ENCODE measurements at regions not wholly inside any gene's neighbourhood (a gene's known extent, or its start where the extent isn't known, plus 50 kb on each side); places are given as distances from the start of the nearest gene placed in this dataset.

DNA sequence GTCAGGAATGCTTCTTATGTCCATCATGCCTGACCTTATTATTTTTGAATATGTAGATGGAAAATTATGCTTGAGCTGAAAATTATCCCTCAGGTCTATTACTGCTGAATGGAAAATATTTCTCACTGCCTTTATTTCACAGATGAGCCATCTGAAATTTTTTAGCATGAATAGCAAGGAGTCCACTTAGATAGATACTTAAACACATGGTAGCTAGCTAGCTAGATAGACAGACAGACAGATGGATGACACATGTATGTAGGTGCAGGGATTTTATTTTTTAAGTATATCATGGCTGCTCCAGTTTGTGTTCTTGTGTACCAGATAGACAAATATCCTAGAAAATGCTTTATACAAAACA lies 645.0 kb downstream of the MMUT start:
- H3K36me3 ChIP-seq (ENCODE audit: control insufficient read depth, insufficient read depth, low read length): no peaks in the 10 kb centered on the region
- no peaks in the 10 kb centered on the region for H3K4me1 ChIP-seq (ENCODE audit: control insufficient read depth, insufficient read depth, low read length)
- H3K4me3 ChIP-seq (ENCODE audit: low read length): no peak overlapping the region
- no peaks in the 10 kb centered on the region for H3K27me3 ChIP-seq (ENCODE audit: control insufficient read depth, insufficient read depth, low read length)
- H3K27ac ChIP-seq (ENCODE audit: low read depth, low read length): no peak overlapping the region
- no peak overlapping the region for H3K9ac ChIP-seq (ENCODE audit: low read length)

DNA sequence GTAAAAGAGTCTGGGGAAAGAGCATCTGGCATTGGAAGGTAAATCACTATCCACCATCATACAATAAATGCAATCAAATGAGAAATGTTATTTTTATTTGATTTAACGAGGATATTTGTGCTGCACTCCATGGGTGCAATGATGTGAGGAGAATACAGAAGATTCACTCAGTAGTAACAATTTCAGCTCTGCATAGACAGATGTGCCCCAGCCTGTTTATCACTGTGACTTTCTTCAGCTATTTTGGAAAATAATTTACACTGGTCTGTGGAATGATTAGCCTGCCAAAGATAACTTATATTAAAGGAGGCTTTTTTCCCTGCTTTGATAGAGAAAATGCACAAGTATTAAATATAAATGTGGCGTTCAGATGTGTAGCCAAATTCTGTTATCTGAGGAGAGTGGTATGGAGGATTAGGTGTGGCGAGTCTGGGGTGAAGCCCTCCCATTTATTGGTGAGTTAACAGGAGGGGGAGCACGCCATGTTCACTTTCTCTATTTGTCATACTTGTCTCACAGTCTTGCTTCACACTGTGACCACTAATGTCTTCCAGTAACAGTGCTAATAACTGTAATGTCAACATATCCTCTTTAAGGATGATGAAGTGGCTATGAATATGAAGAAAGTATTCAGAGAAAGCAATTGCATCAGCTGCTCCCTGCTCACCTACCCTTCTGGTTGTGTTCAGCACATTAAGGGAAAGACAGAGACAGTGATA lies 645.6 kb downstream of the MMUT start:
- Histone ChIP-seq H3K9ac (ENCODE audit: low read length) (no peak overlapping the region), H3K27ac (ENCODE audit: low read depth, low read length) (no peak overlapping the region), H3K36me3 (ENCODE audit: control insufficient read depth, insufficient read depth, low read length) (no peaks in the 10 kb centered on the region), H3K27me3 (ENCODE audit: control insufficient read depth, insufficient read depth, low read length) (no peaks in the 10 kb centered on the region), H3K4me1 (ENCODE audit: control insufficient read depth, insufficient read depth, low read length) (no peaks in the 10 kb centered on the region), H3K4me3 (ENCODE audit: low read length) (no peak overlapping the region)

GRCh38 chr6:48814957-48815356 lies 648.1 kb downstream of the MMUT start:
- no peaks in the 10 kb centered on the region for H3K36me3 ChIP-seq (ENCODE audit: control insufficient read depth, insufficient read depth, low read length)
- H3K27ac ChIP-seq (ENCODE audit: low read depth, low read length): no peak overlapping the region
- no peak overlapping the region for H3K4me3 ChIP-seq (ENCODE audit: low read length)
- no peak overlapping the region for H3K9ac ChIP-seq (ENCODE audit: low read length)
- no peaks in the 10 kb centered on the region for H3K4me1 ChIP-seq (ENCODE audit: control insufficient read depth, insufficient read depth, low read length)
- no peaks in the 10 kb centered on the region for H3K27me3 ChIP-seq (ENCODE audit: control insufficient read depth, insufficient read depth, low read length)

DNA sequence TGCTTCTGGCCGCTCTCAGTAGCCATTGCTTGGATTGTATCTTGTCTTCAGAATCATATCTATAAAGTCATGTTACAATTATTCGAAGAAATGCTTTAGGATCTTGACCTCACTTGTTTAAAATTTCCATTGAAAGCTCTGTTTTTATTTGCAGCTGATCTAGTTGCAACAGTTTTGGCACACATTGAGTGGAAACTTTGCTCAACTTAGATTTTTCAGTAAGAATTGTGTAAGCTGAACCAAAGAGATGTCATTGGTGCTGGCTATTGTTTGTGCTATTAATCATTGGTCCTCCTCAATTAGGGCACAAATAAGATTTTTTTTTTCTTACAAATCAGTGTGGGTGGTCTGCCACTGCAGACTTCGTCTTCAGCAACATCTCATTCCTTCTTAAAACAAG lies 649.2 kb downstream of the MMUT start:
- H3K27ac ChIP-seq (ENCODE audit: low read depth, low read length): no peak overlapping the region

DNA sequence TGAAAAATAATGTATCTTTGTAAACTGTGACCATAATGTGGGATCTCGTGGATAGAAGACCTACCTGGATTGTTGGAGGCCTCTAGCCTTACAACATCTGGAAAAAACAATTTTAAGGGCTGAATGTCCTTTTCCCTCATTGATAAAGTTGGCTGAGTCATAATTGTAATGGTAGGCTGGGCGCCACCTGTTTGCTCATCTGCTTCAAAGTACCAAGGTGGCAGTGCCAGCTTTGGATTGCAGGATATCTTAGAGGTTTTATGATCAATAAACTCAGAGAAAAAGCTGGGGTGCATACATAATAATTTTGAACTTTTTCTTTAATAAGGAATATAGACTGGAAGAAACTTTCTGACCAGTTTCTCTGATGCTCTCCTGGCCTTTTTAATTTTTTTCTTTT lies 653.4 kb downstream of the MMUT start:
- Histone ChIP-seq H3K4me1 (ENCODE audit: control insufficient read depth, insufficient read depth, low read length) (no peaks in the 10 kb centered on the region), H3K27me3 (ENCODE audit: control insufficient read depth, insufficient read depth, low read length) (no peaks in the 10 kb centered on the region), H3K9ac (ENCODE audit: low read length) (no peak overlapping the region), H3K36me3 (ENCODE audit: control insufficient read depth, insufficient read depth, low read length) (no peaks in the 10 kb centered on the region), H3K27ac (ENCODE audit: low read depth, low read length) (no peak overlapping the region), H3K4me3 (ENCODE audit: low read length) (no peak overlapping the region)

More for the DNA sequence above, 649.2 kb downstream of the MMUT start:
- Histone ChIP-seq H3K36me3 (ENCODE audit: control insufficient read depth, insufficient read depth, low read length) (no peaks in the 10 kb centered on the region), H3K9ac (ENCODE audit: low read length) (no peak overlapping the region), H3K4me1 (ENCODE audit: control insufficient read depth, insufficient read depth, low read length) (no peaks in the 10 kb centered on the region), H3K27me3 (ENCODE audit: control insufficient read depth, insufficient read depth, low read length) (no peaks in the 10 kb centered on the region), H3K4me3 (ENCODE audit: low read length) (no peak overlapping the region)

DNA sequence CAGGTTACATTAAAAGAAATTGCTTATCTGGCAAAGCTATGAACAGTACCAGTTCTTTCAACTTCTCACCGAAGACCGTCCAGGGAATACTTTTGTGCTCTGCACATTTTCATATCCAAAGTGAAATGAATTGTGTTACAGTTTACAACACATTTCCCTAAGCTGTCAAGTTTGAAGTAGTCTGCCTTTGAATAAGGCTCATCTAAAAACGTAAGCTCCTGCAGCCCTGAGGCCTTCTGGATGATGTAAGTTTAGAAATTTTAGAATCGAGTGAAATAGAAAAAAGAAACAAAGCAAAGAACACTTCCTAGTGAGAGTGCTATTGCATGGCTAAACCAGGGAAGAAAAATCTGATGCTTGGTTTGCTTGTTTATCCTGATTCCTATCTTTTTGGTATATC lies 653.8 kb downstream of the MMUT start:
- H3K36me3 ChIP-seq (ENCODE audit: control insufficient read depth, insufficient read depth, low read length): no peaks in the 10 kb centered on the region
- H3K4me3 ChIP-seq (ENCODE audit: low read length): no peak overlapping the region
- no peak overlapping the region for H3K27ac ChIP-seq (ENCODE audit: low read depth, low read length)
- no peaks in the 10 kb centered on the region for H3K27me3 ChIP-seq (ENCODE audit: control insufficient read depth, insufficient read depth, low read length)
- H3K9ac ChIP-seq (ENCODE audit: low read length): no peak overlapping the region
- H3K4me1 ChIP-seq (ENCODE audit: control insufficient read depth, insufficient read depth, low read length): no peaks in the 10 kb centered on the region

- Histone ChIP-seq H3K9ac (ENCODE audit: low read length) (no peak overlapping the region), H3K36me3 (ENCODE audit: control insufficient read depth, insufficient read depth, low read length) (no peaks in the 10 kb centered on the region), H3K27ac (ENCODE audit: low read depth, low read length) (no peak overlapping the region), H3K4me3 (ENCODE audit: low read length) (no peak overlapping the region), H3K27me3 (ENCODE audit: control insufficient read depth, insufficient read depth, low read length) (no peaks in the 10 kb centered on the region), H3K4me1 (ENCODE audit: control insufficient read depth, insufficient read depth, low read length) (no peaks in the 10 kb centered on the region)
Observed at GRCh38 chr6:48798296-48798695, 664.8 kb downstream of the MMUT start.

GRCh38 chr6:48782225-48782624 lies 671.2 kb upstream of the PTCHD4 start:
- Histone ChIP-seq H3K9ac (ENCODE audit: low read length) (no peak overlapping the region), H3K27ac (ENCODE audit: low read depth, low read length) (no peak overlapping the region), H3K36me3 (ENCODE audit: control insufficient read depth, insufficient read depth, low read length) (no peaks in the 10 kb centered on the region), H3K4me3 (ENCODE audit: low read length) (no peak overlapping the region), H3K4me1 (ENCODE audit: control insufficient read depth, insufficient read depth, low read length) (no peaks in the 10 kb centered on the region), H3K27me3 (ENCODE audit: control insufficient read depth, insufficient read depth, low read length) (no peaks in the 10 kb centered on the region)

DNA sequence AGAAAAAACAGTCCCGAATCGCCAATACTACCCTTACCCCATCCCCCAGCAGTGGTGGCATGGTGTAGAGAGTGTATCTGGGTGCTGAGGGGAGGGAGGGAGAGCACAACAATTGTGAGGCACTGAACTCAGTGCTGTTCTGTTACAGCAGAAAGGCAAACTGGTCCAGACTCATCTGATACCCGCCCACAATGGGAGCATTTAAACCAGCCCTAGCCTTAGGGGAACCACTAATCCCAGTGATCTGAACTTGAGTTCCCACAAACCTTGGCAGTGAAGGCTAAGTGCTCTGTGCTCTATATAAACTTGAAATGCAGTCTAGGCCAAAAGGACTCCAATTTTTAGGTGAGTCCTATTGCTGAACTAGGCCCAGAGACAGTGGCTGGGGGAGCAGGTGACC lies 666.4 kb upstream of the PTCHD4 start:
- no peak overlapping the region for H3K4me3 ChIP-seq (ENCODE audit: low read length)

DNA sequence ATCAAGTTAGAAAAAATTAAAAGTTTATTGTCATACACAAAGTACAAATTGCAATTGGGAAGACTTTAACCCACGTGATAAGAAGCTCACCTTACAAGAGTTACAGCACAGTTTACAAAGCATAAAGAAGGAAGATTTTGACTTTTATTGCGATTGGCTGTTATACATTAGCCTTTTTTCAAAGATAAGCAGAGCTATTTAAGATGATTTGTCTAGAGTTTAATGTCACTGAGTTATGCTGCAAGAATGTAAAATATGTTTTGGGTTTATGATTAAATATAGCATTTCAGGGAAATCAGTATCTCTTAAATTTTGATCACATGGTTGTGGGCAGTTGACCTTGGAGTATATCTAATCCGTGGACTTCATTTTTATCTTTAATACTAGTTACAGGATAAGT lies 664.2 kb upstream of the PTCHD4 start:
- Histone ChIP-seq H3K4me3 (ENCODE audit: low read length) (no peak overlapping the region), H3K4me1 (ENCODE audit: control insufficient read depth, insufficient read depth, low read length) (no peaks in the 10 kb centered on the region), H3K27ac (ENCODE audit: low read depth, low read length) (no peak overlapping the region), H3K27me3 (ENCODE audit: control insufficient read depth, insufficient read depth, low read length) (no peaks in the 10 kb centered on the region), H3K36me3 (ENCODE audit: control insufficient read depth, insufficient read depth, low read length) (no peaks in the 10 kb centered on the region), H3K9ac (ENCODE audit: low read length) (no peak overlapping the region)

More for the DNA sequence above, 666.4 kb upstream of the PTCHD4 start:
- no peaks in the 10 kb centered on the region for H3K36me3 ChIP-seq (ENCODE audit: control insufficient read depth, insufficient read depth, low read length)
- H3K27me3 ChIP-seq (ENCODE audit: control insufficient read depth, insufficient read depth, low read length): no peaks in the 10 kb centered on the region
- H3K9ac ChIP-seq (ENCODE audit: low read length): no peak overlapping the region
- H3K27ac ChIP-seq (ENCODE audit: low read depth, low read length): no peak overlapping the region
- no peaks in the 10 kb centered on the region for H3K4me1 ChIP-seq (ENCODE audit: control insufficient read depth, insufficient read depth, low read length)

DNA sequence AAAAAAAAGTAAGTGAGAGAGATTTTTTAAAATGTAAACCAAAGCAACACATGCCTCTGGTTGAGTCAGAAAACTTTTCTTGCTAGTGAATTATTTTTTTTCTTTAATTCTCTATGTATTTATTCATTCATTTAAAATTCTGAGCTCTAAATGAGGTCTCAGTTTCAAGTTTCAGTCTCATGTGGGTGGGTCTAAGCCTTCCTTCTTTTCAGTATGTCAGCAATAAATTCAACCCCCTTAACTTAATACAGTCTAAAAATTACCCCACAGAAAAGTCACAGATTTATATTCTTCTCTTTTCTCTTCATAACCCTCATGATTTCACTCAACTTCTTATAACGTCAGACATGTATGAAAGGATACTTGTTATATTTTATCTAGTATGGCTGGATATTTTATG lies 663.3 kb upstream of the PTCHD4 start:
- Histone ChIP-seq H3K4me1 (ENCODE audit: control insufficient read depth, insufficient read depth, low read length) (no peaks in the 10 kb centered on the region), H3K27ac (ENCODE audit: low read depth, low read length) (no peak overlapping the region), H3K27me3 (ENCODE audit: control insufficient read depth, insufficient read depth, low read length) (no peaks in the 10 kb centered on the region), H3K36me3 (ENCODE audit: control insufficient read depth, insufficient read depth, low read length) (no peaks in the 10 kb centered on the region), H3K9ac (ENCODE audit: low read length) (no peak overlapping the region), H3K4me3 (ENCODE audit: low read length) (no peak overlapping the region)

DNA sequence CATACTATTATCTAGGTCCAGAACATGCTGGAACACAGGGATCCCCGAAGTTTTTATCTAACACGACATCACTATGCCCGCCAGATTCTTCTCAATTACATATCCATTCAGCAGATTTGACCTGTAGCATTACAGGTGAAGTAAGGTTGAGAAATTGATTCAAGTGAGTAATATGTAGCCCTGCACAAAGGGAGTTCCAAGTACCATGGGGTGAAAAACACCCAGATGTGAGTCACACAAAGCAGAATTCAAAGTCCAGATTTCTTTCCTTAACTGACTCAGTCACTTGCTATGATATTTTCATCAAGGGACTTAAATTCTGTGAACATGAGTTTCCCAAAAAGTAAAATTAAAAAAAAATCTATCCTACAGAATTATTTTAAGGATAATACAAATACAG lies 655.4 kb upstream of the PTCHD4 start:
- Histone ChIP-seq H3K36me3 (ENCODE audit: control insufficient read depth, insufficient read depth, low read length) (no peaks in the 10 kb centered on the region), H3K4me3 (ENCODE audit: low read length) (no peak overlapping the region), H3K4me1 (ENCODE audit: control insufficient read depth, insufficient read depth, low read length) (no peaks in the 10 kb centered on the region), H3K27me3 (ENCODE audit: control insufficient read depth, insufficient read depth, low read length) (no peaks in the 10 kb centered on the region), H3K9ac (ENCODE audit: low read length) (no peak overlapping the region), H3K27ac (ENCODE audit: low read depth, low read length) (no peak overlapping the region)

- Histone ChIP-seq H3K4me3 (ENCODE audit: low read length) (no peak overlapping the region), H3K27ac (ENCODE audit: low read depth, low read length) (no peak overlapping the region), H3K4me1 (ENCODE audit: control insufficient read depth, insufficient read depth, low read length) (no peaks in the 10 kb centered on the region), H3K36me3 (ENCODE audit: control insufficient read depth, insufficient read depth, low read length) (no peaks in the 10 kb centered on the region), H3K9ac (ENCODE audit: low read length) (no peak overlapping the region), H3K27me3 (ENCODE audit: control insufficient read depth, insufficient read depth, low read length) (no peaks in the 10 kb centered on the region)
Observed at GRCh38 chr6:48765352-48765961, 654.5 kb upstream of the PTCHD4 start.

Measured in rectal smooth muscle tissue (tissue), 1 donor.